ENCODE measurements at regions not wholly inside any gene's neighbourhood (a gene's known extent, or its start where the extent isn't known, plus 50 kb on each side); places are given as distances from the start of the nearest gene placed in this dataset.

- H3K36me3 ChIP-seq (ENCODE audit: control insufficient read depth, insufficient read depth, low read length) = no peaks in the 10 kb centered on the region
- H3K4me2 ChIP-seq (ENCODE audit: extremely low read depth, insufficient read depth, low read length) = no peak overlapping the region
- no peaks in the 10 kb centered on the region for H3K4me1 ChIP-seq (ENCODE audit: control insufficient read depth, extremely low read depth, insufficient read depth, low read length)
- no peaks in the 10 kb centered on the region for H3K27me3 ChIP-seq (ENCODE audit: control insufficient read depth, insufficient read depth, low read length)
- H3K9ac ChIP-seq (ENCODE audit: insufficient read depth, low read length) = no peak overlapping the region
- H3K79me2 ChIP-seq (ENCODE audit: control insufficient read depth, insufficient read depth, low read length) = no peaks in the 10 kb centered on the region
- TF ChIP-seq CTCF (conservative IDR thresholded peaks at IDR 0.05 in 1 of 2, IDR thresholded peaks at IDR 0.05 in 1 of 2; ENCODE audit: low read depth in 1 of 2, low read length in 2 of 2) (no peak), EZH2 (IDR thresholded peaks at IDR 0.05; ENCODE audit: low read length, missing control alignments) (no peak)
- no peaks in the 10 kb centered on the region for H3K9me3 ChIP-seq (ENCODE audit: control insufficient read depth, insufficient read depth, low read depth, low read length)
- no peak overlapping the region for H2AFZ ChIP-seq (ENCODE audit: low read length)
- no peaks in the 10 kb centered on the region for H4K20me1 ChIP-seq (ENCODE audit: control insufficient read depth, extremely low read depth, insufficient read depth, low read length)
- no peak overlapping the region for H3K27ac ChIP-seq (ENCODE audit: insufficient read depth, low read length)
- H3K4me3 ChIP-seq (replicated peaks in 1 of 4; ENCODE audit: control extremely low read depth in 1 of 4, insufficient read depth in 1 of 4, low read depth in 3 of 4, low read length in 4 of 4) = no peak overlapping the region
- DNase-seq (ENCODE audit: low read depth in 2 of 2) = no peak
Measured at GRCh38 chr3:21105784-21106183, 645.2 kb downstream of the ZNF385D start.

GRCh38 chr3:21100656-21101359 lies 650.2 kb downstream of the ZNF385D start:
- Histone ChIP-seq H4K20me1 (ENCODE audit: control insufficient read depth, extremely low read depth, insufficient read depth, low read length) (no peaks in the 10 kb centered on the region), H3K79me2 (ENCODE audit: control insufficient read depth, insufficient read depth, low read length) (no peaks in the 10 kb centered on the region)
- DNase-seq (ENCODE audit: low read depth in 2 of 2) = peak in 1 of 2 donors; percentile 34

GRCh38 chr3:21094686-21095085 lies 656.3 kb downstream of the ZNF385D start:
- no peak overlapping the region for H3K27ac ChIP-seq (ENCODE audit: insufficient read depth, low read length)
- no peaks in the 10 kb centered on the region for H3K27me3 ChIP-seq (ENCODE audit: control insufficient read depth, insufficient read depth, low read length)
- TF ChIP-seq CTCF (conservative IDR thresholded peaks at IDR 0.05 in 1 of 2, IDR thresholded peaks at IDR 0.05 in 1 of 2; ENCODE audit: low read depth in 1 of 2, low read length in 2 of 2) (no peak), EZH2 (IDR thresholded peaks at IDR 0.05; ENCODE audit: low read length, missing control alignments) (no peak)
- no peak for DNase-seq (ENCODE audit: low read depth in 2 of 2)
- no peak overlapping the region for H3K9ac ChIP-seq (ENCODE audit: insufficient read depth, low read length)
- H3K4me1 ChIP-seq (ENCODE audit: control insufficient read depth, extremely low read depth, insufficient read depth, low read length) = no peaks in the 10 kb centered on the region
- H3K9me3 ChIP-seq (ENCODE audit: control insufficient read depth, insufficient read depth, low read depth, low read length) = no peaks in the 10 kb centered on the region
- no peak overlapping the region for H3K4me3 ChIP-seq (replicated peaks in 1 of 4; ENCODE audit: control extremely low read depth in 1 of 4, insufficient read depth in 1 of 4, low read depth in 3 of 4, low read length in 4 of 4)
- no peak overlapping the region for H3K4me2 ChIP-seq (ENCODE audit: extremely low read depth, insufficient read depth, low read length)
- no peaks in the 10 kb centered on the region for H3K36me3 ChIP-seq (ENCODE audit: control insufficient read depth, insufficient read depth, low read length)
- no peaks in the 10 kb centered on the region for H3K79me2 ChIP-seq (ENCODE audit: control insufficient read depth, insufficient read depth, low read length)
- H2AFZ ChIP-seq (ENCODE audit: low read length) = no peak overlapping the region
- no peaks in the 10 kb centered on the region for H4K20me1 ChIP-seq (ENCODE audit: control insufficient read depth, extremely low read depth, insufficient read depth, low read length)

More at GRCh38 chr3:21100656-21101359, 650.2 kb downstream of the ZNF385D start:
- no peak overlapping the region for H2AFZ ChIP-seq (ENCODE audit: low read length)
- H3K27me3 ChIP-seq (ENCODE audit: control insufficient read depth, insufficient read depth, low read length) = no peaks in the 10 kb centered on the region
- H3K36me3 ChIP-seq (ENCODE audit: control insufficient read depth, insufficient read depth, low read length) = no peaks in the 10 kb centered on the region
- TF ChIP-seq EZH2 (IDR thresholded peaks at IDR 0.05; ENCODE audit: low read length, missing control alignments) (no peak), CTCF (conservative IDR thresholded peaks at IDR 0.05 in 1 of 2, IDR thresholded peaks at IDR 0.05 in 1 of 2; ENCODE audit: low read depth in 1 of 2, low read length in 2 of 2) (no peak)
- no peak overlapping the region for H3K4me3 ChIP-seq (replicated peaks in 1 of 4; ENCODE audit: control extremely low read depth in 1 of 4, insufficient read depth in 1 of 4, low read depth in 3 of 4, low read length in 4 of 4)
- H3K4me2 ChIP-seq (ENCODE audit: extremely low read depth, insufficient read depth, low read length) = no peak overlapping the region
- no peak overlapping the region for H3K9ac ChIP-seq (ENCODE audit: insufficient read depth, low read length)
- no peaks in the 10 kb centered on the region for H3K4me1 ChIP-seq (ENCODE audit: control insufficient read depth, extremely low read depth, insufficient read depth, low read length)
- no peak overlapping the region for H3K27ac ChIP-seq (ENCODE audit: insufficient read depth, low read length)
- no peaks in the 10 kb centered on the region for H3K9me3 ChIP-seq (ENCODE audit: control insufficient read depth, insufficient read depth, low read depth, low read length)

Data from fibroblast of lung (primary cell).